ENCODE measurements at regions not wholly inside any gene's neighbourhood (a gene's known extent, or its start where the extent isn't known, plus 50 kb on each side); places are given as distances from the start of the nearest gene placed in this dataset.

GRCh38 chr15:93865586-93865985 lies 365.8 kb upstream of the MCTP2 start:
- Histone ChIP-seq H3K4me2 (ENCODE audit: insufficient read depth, low read length) (peak overlapping the region; percentile 65), H3K27ac (ENCODE audit: low read length) (peak overlapping the region; percentile 96), H2AFZ (ENCODE audit: low read depth, low read length) (no peak overlapping the region), H4K20me1 (ENCODE audit: insufficient read depth, low read length) (no peaks in the 10 kb centered on the region), H3K9ac (ENCODE audit: low read depth, low read length) (no peak overlapping the region), H3K4me1 (ENCODE audit: insufficient read depth, low read length) (peaks cover 53% of the 10 kb centered on the region), H3K27me3 (ENCODE audit: insufficient read depth, low read length, poor library complexity) (no peaks in the 10 kb centered on the region), H3K4me3 (ENCODE audit: low read depth in 1 of 2, low read length in 2 of 2) (peak overlapping the region in 1 of 2 experiments; percentile 58; a peak in 2 of 4 replicates), H3K36me3 (ENCODE audit: insufficient read depth, low read length) (peaks cover 30% of the 10 kb centered on the region), H3K9me3 (ENCODE audit: insufficient read depth, low read length, severe bottlenecking) (no peaks in the 10 kb centered on the region), H3K79me2 (ENCODE audit: insufficient read depth, low read length) (peaks cover 34% of the 10 kb centered on the region)
- ATAC-seq (ENCODE audit: insufficient read depth, low read depth) (no peak), DNase-seq (peak; percentile 28)
- no peak for TF ChIP-seq EZH2 (IDR thresholded peaks at IDR 0.05; ENCODE audit: borderline replicate concordance, low read depth, low read length, severe bottlenecking)
- TF ChIP-seq, protein P1, sequence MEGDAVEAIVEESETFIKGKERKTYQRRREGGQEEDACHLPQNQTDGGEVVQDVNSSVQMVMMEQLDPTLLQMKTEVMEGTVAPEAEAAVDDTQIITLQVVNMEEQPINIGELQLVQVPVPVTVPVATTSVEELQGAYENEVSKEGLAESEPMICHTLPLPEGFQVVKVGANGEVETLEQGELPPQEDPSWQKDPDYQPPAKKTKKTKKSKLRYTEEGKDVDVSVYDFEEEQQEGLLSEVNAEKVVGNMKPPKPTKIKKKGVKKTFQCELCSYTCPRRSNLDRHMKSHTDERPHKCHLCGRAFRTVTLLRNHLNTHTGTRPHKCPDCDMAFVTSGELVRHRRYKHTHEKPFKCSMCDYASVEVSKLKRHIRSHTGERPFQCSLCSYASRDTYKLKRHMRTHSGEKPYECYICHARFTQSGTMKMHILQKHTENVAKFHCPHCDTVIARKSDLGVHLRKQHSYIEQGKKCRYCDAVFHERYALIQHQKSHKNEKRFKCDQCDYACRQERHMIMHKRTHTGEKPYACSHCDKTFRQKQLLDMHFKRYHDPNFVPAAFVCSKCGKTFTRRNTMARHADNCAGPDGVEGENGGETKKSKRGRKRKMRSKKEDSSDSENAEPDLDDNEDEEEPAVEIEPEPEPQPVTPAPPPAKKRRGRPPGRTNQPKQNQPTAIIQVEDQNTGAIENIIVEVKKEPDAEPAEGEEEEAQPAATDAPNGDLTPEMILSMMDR (IDR thresholded peaks at IDR 0.05; ENCODE audit: borderline replicate concordance, extremely low read depth, low read length, poor library complexity, severe bottlenecking), result no peak

DNA sequence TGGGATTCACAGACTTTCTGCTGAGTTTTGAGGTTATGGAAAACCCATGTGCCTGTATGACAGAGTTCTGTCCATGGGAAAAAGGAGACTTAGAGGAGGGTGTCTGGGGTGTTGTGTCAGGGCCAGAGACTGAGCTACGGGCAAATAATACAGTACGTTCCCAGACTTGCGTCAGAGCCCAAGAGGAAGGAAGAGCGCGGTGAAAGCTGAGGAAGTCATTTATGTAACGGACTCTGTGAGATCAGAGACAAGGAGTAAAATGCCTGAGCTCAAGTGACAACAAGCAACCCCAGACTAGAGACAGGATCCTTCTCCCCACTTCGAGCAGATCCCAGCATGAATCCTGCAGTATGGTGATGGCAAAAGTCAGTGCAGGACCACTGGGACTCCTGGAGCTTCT lies 368.6 kb upstream of the MCTP2 start:
- Histone ChIP-seq H3K9ac (ENCODE audit: low read depth, low read length) (peak overlapping the region; percentile 68), H3K27me3 (ENCODE audit: insufficient read depth, low read length, poor library complexity) (no peaks in the 10 kb centered on the region), H3K36me3 (ENCODE audit: insufficient read depth, low read length) (peaks cover 26% of the 10 kb centered on the region), H3K4me3 (ENCODE audit: low read depth in 1 of 2, low read length in 2 of 2) (peak overlapping the region; percentile 4 to 58; a peak in 3 of 4 replicates), H3K27ac (ENCODE audit: low read length) (peak overlapping the region; percentile 96), H3K4me2 (ENCODE audit: insufficient read depth, low read length) (peak overlapping the region; percentile 65), H3K9me3 (ENCODE audit: insufficient read depth, low read length, severe bottlenecking) (no peaks in the 10 kb centered on the region), H3K4me1 (ENCODE audit: insufficient read depth, low read length) (peaks cover 62% of the 10 kb centered on the region), H4K20me1 (ENCODE audit: insufficient read depth, low read length) (no peaks in the 10 kb centered on the region), H3K79me2 (ENCODE audit: insufficient read depth, low read length) (peaks cover 34% of the 10 kb centered on the region), H2AFZ (ENCODE audit: low read depth, low read length) (peak overlapping the region; percentile 55)
- ATAC-seq (ENCODE audit: insufficient read depth, low read depth), result peak; percentile 71
- no peak for TF ChIP-seq EZH2 (IDR thresholded peaks at IDR 0.05; ENCODE audit: borderline replicate concordance, low read depth, low read length, severe bottlenecking)
- TF ChIP-seq, protein P1 (IDR thresholded peaks at IDR 0.05; ENCODE audit: borderline replicate concordance, extremely low read depth, low read length, poor library complexity, severe bottlenecking), result no peak
- DNase-seq, result peak; percentile 77

DNA sequence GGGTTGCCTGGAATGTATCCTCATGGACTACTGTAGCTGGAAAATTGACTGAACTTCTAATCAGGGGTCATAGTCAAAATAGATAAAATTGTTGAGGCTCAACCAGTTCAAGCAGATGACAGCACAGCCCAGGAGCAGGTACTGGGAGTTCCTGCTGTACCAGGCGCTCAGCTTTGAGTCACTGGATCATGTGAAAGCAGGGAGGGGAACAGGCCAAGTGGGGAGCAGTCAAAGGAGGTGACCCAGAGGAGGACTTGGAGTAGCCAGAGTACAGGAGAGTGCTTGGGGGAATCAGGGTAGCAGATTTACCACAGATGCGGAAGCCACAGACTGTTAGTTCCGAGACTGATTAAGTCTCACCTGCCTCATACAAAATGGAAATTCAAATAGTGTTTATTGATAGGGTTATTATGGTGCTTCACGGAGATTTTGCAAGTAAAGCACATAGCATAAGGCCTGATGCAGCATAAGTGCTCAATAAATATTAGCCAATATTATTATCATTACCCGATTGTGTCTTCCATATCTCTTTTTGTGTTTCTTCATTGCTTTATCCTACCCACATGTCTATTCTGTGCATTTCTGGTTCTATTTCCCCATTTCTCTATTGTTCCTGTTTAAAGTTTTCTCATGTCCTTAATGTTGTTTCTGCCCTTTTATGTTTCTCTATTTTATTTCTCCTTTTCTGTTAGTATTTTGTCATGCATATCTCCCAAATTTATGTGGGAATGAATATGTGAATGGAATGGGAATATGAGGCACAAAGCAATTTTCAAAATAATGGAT lies 369.2 kb upstream of the MCTP2 start:
- peak overlapping the region; percentile 55 for H2AFZ ChIP-seq (ENCODE audit: low read depth, low read length)
- peak; percentile 61 for DNase-seq
- peaks cover 62% of the 10 kb centered on the region for H3K4me1 ChIP-seq (ENCODE audit: insufficient read depth, low read length)
- no peaks in the 10 kb centered on the region for H3K27me3 ChIP-seq (ENCODE audit: insufficient read depth, low read length, poor library complexity)
- H3K79me2 ChIP-seq (ENCODE audit: insufficient read depth, low read length), result peaks cover 34% of the 10 kb centered on the region
- peaks cover 24% of the 10 kb centered on the region for H3K36me3 ChIP-seq (ENCODE audit: insufficient read depth, low read length)
- peak overlapping the region; percentile 68 for H3K9ac ChIP-seq (ENCODE audit: low read depth, low read length)
- H3K9me3 ChIP-seq (ENCODE audit: insufficient read depth, low read length, severe bottlenecking), result no peaks in the 10 kb centered on the region
- no peak for TF ChIP-seq EZH2 (IDR thresholded peaks at IDR 0.05; ENCODE audit: borderline replicate concordance, low read depth, low read length, severe bottlenecking)
- TF ChIP-seq, protein P1 (IDR thresholded peaks at IDR 0.05; ENCODE audit: borderline replicate concordance, extremely low read depth, low read length, poor library complexity, severe bottlenecking), result peak; percentile 46
- ATAC-seq (ENCODE audit: insufficient read depth, low read depth), result peak; percentile 44
- H3K27ac ChIP-seq (ENCODE audit: low read length), result peak overlapping the region; percentile 96
- no peaks in the 10 kb centered on the region for H4K20me1 ChIP-seq (ENCODE audit: insufficient read depth, low read length)
- peak overlapping the region in 1 of 2 experiments; percentile 58; a peak in 3 of 4 replicates for H3K4me3 ChIP-seq (ENCODE audit: low read depth in 1 of 2, low read length in 2 of 2)
- peak overlapping the region; percentile 65 for H3K4me2 ChIP-seq (ENCODE audit: insufficient read depth, low read length)
